ENCODE measurements at regions not wholly inside any gene's neighbourhood (a gene's known extent, or its start where the extent isn't known, plus 50 kb on each side); places are given as distances from the start of the nearest gene placed in this dataset.

- TF ChIP-seq REST (IDR thresholded peaks at IDR 0.05) = no peak
- TF ChIP-seq HEYL (CRISPR knock-in tag; IDR thresholded peaks at IDR 0.05) = no peak
- no peak for TF ChIP-seq CHD4 (IDR thresholded peaks at IDR 0.05; ENCODE audit: borderline replicate concordance)
- TF ChIP-seq ZNF302 (CRISPR knock-in tag; IDR thresholded peaks at IDR 0.05) = no peak
- TF ChIP-seq MAFK (IDR thresholded peaks at IDR 0.05; ENCODE audit: partially characterized antibody) = no peak
Measured at GRCh38 chr14:41457393-41457792, 149.3 kb upstream of the LRFN5 start (continued).

GRCh38 chr14:41449066-41449465 lies 157.6 kb upstream of the LRFN5 start:
- ChIA-PET CTCF (no interaction called here), POLR2A (no interaction called here)
- ATAC-seq (no peak), FAIRE-seq (no peak), DNase-seq (ENCODE audit: low read depth in 1 of 2, low spot score in 1 of 2) (no peak)
- WGBS (ENCODE audit: missing lambda C conversion rate) = 6% methylated on average over 3 of the region's 3 CpGs
- H3K4me2 ChIP-seq = no peak overlapping the region
- H3K27ac ChIP-seq = no peak overlapping the region
- H3K9me3 ChIP-seq = no peaks in the 10 kb centered on the region
- TF ChIP-seq POLR2AphosphoS2 (conservative IDR thresholded peaks at IDR 0.05; ENCODE audit: low read length) (no peak), CEBPB (IDR thresholded peaks at IDR 0.05) (no peak), MAFK (IDR thresholded peaks at IDR 0.05; ENCODE audit: partially characterized antibody) (no peak), RAD21 (conservative IDR thresholded peaks at IDR 0.05 in 1 of 2, IDR thresholded peaks at IDR 0.05 in 1 of 2) (no peak), NFE2L2 (conservative IDR thresholded peaks at IDR 0.05; ENCODE audit: low read length) (no peak), BHLHE40 (IDR thresholded peaks at IDR 0.05; ENCODE audit: low read depth, low read length) (no peak), ZFP36 (IDR thresholded peaks at IDR 0.05; ENCODE audit: borderline replicate concordance, partially characterized antibody) (no peak), MAX (IDR thresholded peaks at IDR 0.05) (no peak), POLR2A (IDR thresholded peaks at IDR 0.05; ENCODE audit: low read length) (no peak), JUN (IDR thresholded peaks at IDR 0.05) (no peak), RCOR1 (IDR thresholded peaks at IDR 0.05; ENCODE audit: low read depth, low read length) (no peak), HDAC2 (IDR thresholded peaks at IDR 0.05) (no peak), KDM5A (IDR thresholded peaks at IDR 0.05) (no peak), TP53 (CRISPR knock-in tag; IDR thresholded peaks at IDR 0.05) (no peak), MYC (IDR thresholded peaks at IDR 0.05; ENCODE audit: borderline replicate concordance, low read length) (no peak), CTCF (IDR thresholded peaks at IDR 0.05) (no peak), EP300 (IDR thresholded peaks at IDR 0.05) (no peak), HOXB5 (CRISPR knock-in tag; IDR thresholded peaks at IDR 0.05) (no peak), PBX3 (IDR thresholded peaks at IDR 0.05) (no peak), ZSCAN20 (CRISPR knock-in tag; IDR thresholded peaks at IDR 0.05) (no peak)
- H3K4me3 ChIP-seq = no peak overlapping the region
- H3K4me1 ChIP-seq = no peaks in the 10 kb centered on the region

Measured in A549 (cell line).